AG04450 (cell line): ENCODE measurements at regions not wholly inside any gene's neighbourhood (a gene's known extent, or its start where the extent isn't known, plus 50 kb on each side); places are given as distances from the start of the nearest gene placed in this dataset.

ENCODE experiments used
- CTCF ChIA-PET: fragments of 300-600, 350-600 bp; formaldehyde crosslinking; extraction: SDS; loops from one replicate; lab custom pipeline; 2022; ENCODE audit warnings: antibody characterized with exemption, inconsistent platforms; lab: Charles Lee
- POLR2A ChIA-PET: fragments of 350-600 bp; formaldehyde crosslinking; extraction: SDS; loops from one replicate; lab custom pipeline; 2021; ENCODE audit warnings: antibody characterized with exemption, inconsistent platforms; lab: Yijun Ruan, JAX
- DNase-seq: peaks from one replicate; pipeline ENCODE4 v3.0.0-alpha.2; 2011; ENCODE audit warnings: low read depth, low spot score
- H3K27ac ChIP-seq: one replicate; pipeline ENCODE4 v1.5.1; 2012; ENCODE audit warnings: low read depth, low read length, control low read depth
- H3K27me3 ChIP-seq: one replicate; pipeline ENCODE4 v1.6.0; 2012; ENCODE audit warnings: low read length; ENCODE audit not compliant: control insufficient read depth, insufficient read depth
- H3K4me3 ChIP-seq: 2 replicates; pipeline ENCODE4 v1.5.1; 2011; ENCODE audit warnings: mild to moderate bottlenecking, low read depth, low read length, control low read depth
- H3K9me3 ChIP-seq: 2 replicates; pipeline ENCODE4 v1.5.1; 2012; ENCODE audit warnings: low read length; ENCODE audit not compliant: control insufficient read depth, insufficient read depth
- TF ChIP-seq, protein P1 (sequence below): IDR thresholded peaks from 2 replicates; pipeline ENCODE4 v1.5.1; 2011; ENCODE audit warnings: low read depth, low read length, control low read depth, inconsistent platforms

GRCh38 chr9:108389056-108389455 is 466.7 kb downstream of the ACTL7B start:
- CTCF ChIA-PET = no interaction called here
- POLR2A ChIA-PET = no interaction called here

GRCh38 chr9:108386859-108387384 is 468.9 kb downstream of the ACTL7B start:
- Histone ChIP-seq H3K4me3 (no peak overlapping the region), H3K27me3 (no peaks in the 10 kb centered on the region), H3K9me3 (no peaks in the 10 kb centered on the region), H3K27ac (no peak overlapping the region)
- TF ChIP-seq, protein P1, sequence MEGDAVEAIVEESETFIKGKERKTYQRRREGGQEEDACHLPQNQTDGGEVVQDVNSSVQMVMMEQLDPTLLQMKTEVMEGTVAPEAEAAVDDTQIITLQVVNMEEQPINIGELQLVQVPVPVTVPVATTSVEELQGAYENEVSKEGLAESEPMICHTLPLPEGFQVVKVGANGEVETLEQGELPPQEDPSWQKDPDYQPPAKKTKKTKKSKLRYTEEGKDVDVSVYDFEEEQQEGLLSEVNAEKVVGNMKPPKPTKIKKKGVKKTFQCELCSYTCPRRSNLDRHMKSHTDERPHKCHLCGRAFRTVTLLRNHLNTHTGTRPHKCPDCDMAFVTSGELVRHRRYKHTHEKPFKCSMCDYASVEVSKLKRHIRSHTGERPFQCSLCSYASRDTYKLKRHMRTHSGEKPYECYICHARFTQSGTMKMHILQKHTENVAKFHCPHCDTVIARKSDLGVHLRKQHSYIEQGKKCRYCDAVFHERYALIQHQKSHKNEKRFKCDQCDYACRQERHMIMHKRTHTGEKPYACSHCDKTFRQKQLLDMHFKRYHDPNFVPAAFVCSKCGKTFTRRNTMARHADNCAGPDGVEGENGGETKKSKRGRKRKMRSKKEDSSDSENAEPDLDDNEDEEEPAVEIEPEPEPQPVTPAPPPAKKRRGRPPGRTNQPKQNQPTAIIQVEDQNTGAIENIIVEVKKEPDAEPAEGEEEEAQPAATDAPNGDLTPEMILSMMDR = no peak
- peak; percentile 24 for DNase-seq
- CTCF ChIA-PET = no interaction called here
- POLR2A ChIA-PET = no interaction called here

More at GRCh38 chr9:108389056-108389455, 466.7 kb downstream of the ACTL7B start:
- peaks cover 2% of the 10 kb centered on the region; the same call in 1 of the 2 replicates for H3K9me3 ChIP-seq
- TF ChIP-seq, protein P1 = no peak
- H3K27ac ChIP-seq = no peak overlapping the region
- no peak overlapping the region for H3K4me3 ChIP-seq
- no peaks in the 10 kb centered on the region for H3K27me3 ChIP-seq
- no peak for DNase-seq

- Histone ChIP-seq H3K27me3 (no peaks in the 10 kb centered on the region), H3K9me3 (no peaks in the 10 kb centered on the region), H3K27ac (no peak overlapping the region), H3K4me3 (no peak overlapping the region)
- POLR2A ChIA-PET = no interaction called here
- no peak for DNase-seq
- TF ChIP-seq, protein P1 = no peak
- CTCF ChIA-PET = no interaction called here
Measured at GRCh38 chr9:108386032-108386431, 469.8 kb downstream of the ACTL7B start.

DNA sequence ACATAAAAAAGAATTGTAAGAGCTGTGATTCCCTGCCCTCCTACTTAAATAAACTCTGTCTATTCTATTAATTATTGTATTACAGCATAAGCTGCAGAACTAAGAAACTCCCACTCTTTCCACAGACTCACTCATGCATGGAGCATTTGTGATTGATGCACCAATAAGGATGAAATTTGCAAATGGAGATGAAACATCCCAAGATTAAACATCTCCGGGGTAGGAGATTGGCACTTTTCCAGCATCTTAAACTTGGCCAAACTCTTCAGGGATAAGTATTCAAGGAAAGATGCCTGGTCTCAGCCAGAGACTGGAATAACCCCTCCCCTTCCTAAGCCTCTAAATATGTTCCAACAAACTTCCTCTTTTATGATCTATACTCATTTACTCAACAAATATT is 472.0 kb downstream of the ACTL7B start:
- no peak overlapping the region for H3K4me3 ChIP-seq
- no peak for DNase-seq
- H3K27me3 ChIP-seq = no peaks in the 10 kb centered on the region
- POLR2A ChIA-PET = no interaction called here
- TF ChIP-seq, protein P1 = no peak
- H3K27ac ChIP-seq = no peak overlapping the region
- H3K9me3 ChIP-seq = no peaks in the 10 kb centered on the region
- CTCF ChIA-PET = no interaction called here

- ChIA-PET CTCF (no interaction called here), POLR2A (no interaction called here)
- H3K9me3 ChIP-seq = no peaks in the 10 kb centered on the region
- no peak overlapping the region for H3K4me3 ChIP-seq
- TF ChIP-seq, protein P1 = no peak
- H3K27ac ChIP-seq = no peak overlapping the region
- H3K27me3 ChIP-seq = no peaks in the 10 kb centered on the region
- no peak for DNase-seq
Measured at GRCh38 chr9:108382310-108382709, 473.5 kb downstream of the ACTL7B start.
